Prostate gland (tissue), 2 donors: ENCODE measurements at regions not wholly inside any gene's neighbourhood (a gene's known extent, or its start where the extent isn't known, plus 50 kb on each side); places are given as distances from the start of the nearest gene placed in this dataset.

Source experiments
- CTCF ChIP-seq, 4 experiments: fragments of 200-600 bp in 2 of 4; fragments of 450-650 bp in 2 of 4; sonication (generic) in 2 of 4; IDR thresholded peaks; 1 replicate in 3 of 4; 2 replicates in 1 of 4; pipeline ENCODE4 v1.5.1; 2016 to 2019; ENCODE audit warnings: antibody characterized with exemption in 4 of 4, mild to moderate bottlenecking in 2 of 4, moderate library complexity in 2 of 4
- POLR2A ChIP-seq: fragments of 450-650 bp; IDR thresholded peaks from one replicate; pipeline ENCODE4 v1.6.1; 2016; ENCODE audit warnings: antibody characterized with exemption, mild to moderate bottlenecking
- POLR2AphosphoS5 ChIP-seq: sonication (generic); formaldehyde crosslinking; IDR thresholded peaks from one replicate; pipeline ENCODE4 v1.6.1; 2017; ENCODE audit warnings: antibody characterized with exemption

- no peak for TF ChIP-seq CTCF (IDR thresholded peaks at IDR 0.05)
- TF ChIP-seq POLR2A: no peak
- TF ChIP-seq POLR2AphosphoS5: no peak
These were observed 187.8 kb upstream of the JUN start for GRCh38 chr1:58971629-58972140.
